Thoracic aorta (tissue), 2 donors: ENCODE measurements at regions not wholly inside any gene's neighbourhood (a gene's known extent, or its start where the extent isn't known, plus 50 kb on each side); places are given as distances from the start of the nearest gene placed in this dataset.
A peak's percentile ranks its signal among the peaks of the same experiment; 100 is the strongest.

ENCODE experiments used
- ATAC-seq: fragments of 150-250 bp; one replicate; pipeline ENCODE4 v1.8.0; 2017; ENCODE audit warnings: low read depth; ENCODE audit not compliant: insufficient number of reproducible peaks, low FRiP score
- DNase-seq: peaks from one replicate; pipeline ENCODE4 v3.0.0-alpha.2; 2020; ENCODE audit warnings: low spot score
- H3K27ac ChIP-seq, 2 donors: fragments of 200-600 bp; sonication (generic); 1 replicate in 1 of 2; 2 replicates in 1 of 2; pipeline ENCODE4 v1.5.1; 2016; ENCODE audit warnings: mild to moderate bottlenecking in 2 of 2, moderate library complexity in 2 of 2
- H3K27me3 ChIP-seq: fragments of 200-600 bp; sonication (generic); replicated peaks from 2 replicates; pipeline ENCODE4 v1.6.0; 2016; ENCODE audit warnings: mild to moderate bottlenecking; ENCODE audit not compliant: insufficient read depth
- H3K36me3 ChIP-seq: fragments of 200-600 bp; sonication (generic); one replicate; pipeline ENCODE4 v1.5.1; 2016
- H3K4me1 ChIP-seq, 2 donors: fragments of 200-600 bp; sonication (generic); 1 replicate in 1 of 2; 2 replicates in 1 of 2; pipeline versions ENCODE4 v1.5.1 to v1.6.0; 2016; ENCODE audit warnings: low read depth in 2 of 2, mild to moderate bottlenecking in 1 of 2; ENCODE audit not compliant: control insufficient read depth in 1 of 2
- H3K4me3 ChIP-seq: fragments of 200-600 bp; sonication (generic); 2 replicates; pipeline ENCODE4 v1.5.1; 2016; ENCODE audit warnings: mild to moderate bottlenecking
- H3K9me3 ChIP-seq: fragments of 200-600 bp; sonication (generic); 2 replicates; pipeline ENCODE4 v1.5.1; 2016
- CTCF ChIP-seq: fragments of 200-600 bp; sonication (generic); IDR thresholded peaks from one replicate; pipeline ENCODE4 v1.5.1; 2019; ENCODE audit warnings: antibody characterized with exemption

GRCh38 chr14:82387699-82388098 is 854.0 kb upstream of the SEL1L start:
- ATAC-seq, result peak; percentile 96
- no peak for TF ChIP-seq CTCF
- H3K4me1 ChIP-seq, result peaks cover 7 to 24% of the 10 kb centered on the region in 2 donors
- DNase-seq, result peak; percentile 13
- no peaks in the 10 kb centered on the region for H3K9me3 ChIP-seq
- no peak overlapping the region for H3K4me3 ChIP-seq
- peak overlapping the region; percentile 91 to 92 for H3K27ac ChIP-seq
- H3K27me3 ChIP-seq, result no peaks in the 10 kb centered on the region
- H3K36me3 ChIP-seq, result no peaks in the 10 kb centered on the region

- TF ChIP-seq CTCF, result no peak
- H3K4me3 ChIP-seq, result no peak overlapping the region
- no peaks in the 10 kb centered on the region for H3K36me3 ChIP-seq
- H3K9me3 ChIP-seq, result no peaks in the 10 kb centered on the region
- H3K27me3 ChIP-seq, result no peaks in the 10 kb centered on the region
- ATAC-seq (no peak), DNase-seq (no peak)
- peaks cover 7 to 24% of the 10 kb centered on the region in 2 donors for H3K4me1 ChIP-seq
- peak overlapping the region; percentile 91 to 92 for H3K27ac ChIP-seq
These were observed 854.8 kb upstream of the SEL1L start for GRCh38 chr14:82388488-82388887.

- Histone ChIP-seq H3K9me3 (no peaks in the 10 kb centered on the region), H3K27ac (no peak overlapping the region), H3K36me3 (no peaks in the 10 kb centered on the region), H3K4me3 (no peak overlapping the region), H3K4me1 (peaks cover 7 to 9% of the 10 kb centered on the region in 2 donors), H3K27me3 (no peaks in the 10 kb centered on the region)
- TF ChIP-seq CTCF, result no peak
- DNase-seq (no peak), ATAC-seq (no peak)
These were observed 856.9 kb upstream of the SEL1L start for GRCh38 chr14:82390586-82390985.

DNA sequence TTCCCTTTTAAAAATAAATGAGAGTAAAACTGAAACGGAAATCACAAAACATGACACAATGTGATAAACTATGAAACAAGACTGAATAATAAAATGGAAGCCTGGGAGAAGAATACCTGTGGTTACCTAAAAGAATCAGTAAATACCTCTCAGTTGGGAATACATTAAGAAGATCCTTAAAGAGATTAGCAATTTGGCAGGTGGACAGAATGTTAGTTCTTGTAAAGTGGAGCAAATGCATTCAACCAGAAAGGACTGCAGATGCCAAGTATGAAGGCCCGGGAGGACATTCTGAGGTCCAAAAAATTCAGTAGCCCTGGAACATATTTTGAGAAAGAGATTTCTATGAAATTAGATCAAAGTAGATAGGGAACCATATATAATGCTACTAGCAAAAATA is 861.3 kb upstream of the SEL1L start:
- Histone ChIP-seq H3K36me3 (no peaks in the 10 kb centered on the region), H3K27me3 (no peaks in the 10 kb centered on the region), H3K27ac (no peak overlapping the region), H3K9me3 (no peaks in the 10 kb centered on the region), H3K4me3 (no peak overlapping the region), H3K4me1 (no peaks in the 10 kb centered on the region)
- DNase-seq (no peak), ATAC-seq (no peak)
- TF ChIP-seq CTCF, result no peak

GRCh38 chr14:82398256-82398655 is 864.6 kb upstream of the SEL1L start:
- no peak for TF ChIP-seq CTCF
- no peak for DNase-seq
- no peak for ATAC-seq
- no peaks in the 10 kb centered on the region for H3K9me3 ChIP-seq
- H3K36me3 ChIP-seq, result no peaks in the 10 kb centered on the region
- peak overlapping the region in 1 of 2 donors; percentile 4 for H3K27ac ChIP-seq
- H3K4me3 ChIP-seq, result peak overlapping the region; percentile 22
- H3K4me1 ChIP-seq, result no peaks in the 10 kb centered on the region
- no peaks in the 10 kb centered on the region for H3K27me3 ChIP-seq
